ENCODE measurements at regions not wholly inside any gene's neighbourhood (a gene's known extent, or its start where the extent isn't known, plus 50 kb on each side); places are given as distances from the start of the nearest gene placed in this dataset.

GRCh38 chr1:219993554-219994433 is 52.5 kb downstream of the EPRS1 start:
- no peak for TF ChIP-seq POLR2A (IDR thresholded peaks at IDR 0.05; ENCODE audit: low read depth, low read length)
- FAIRE-seq = no peak
- DNase-seq (ENCODE audit: insufficient read length, low spot score) = no peak

GRCh38 chr1:219991919-219992318 is 54.4 kb downstream of the EPRS1 start:
- FAIRE-seq (no peak), DNase-seq (ENCODE audit: insufficient read length, low spot score) (no peak)
- no peak for TF ChIP-seq POLR2A (IDR thresholded peaks at IDR 0.05; ENCODE audit: low read depth, low read length)

- DNase-seq (ENCODE audit: insufficient read length, low spot score) = no peak
- TF ChIP-seq POLR2A (IDR thresholded peaks at IDR 0.05; ENCODE audit: low read depth, low read length) = no peak
- FAIRE-seq = no peak
These were observed 54.8 kb downstream of the EPRS1 start for GRCh38 chr1:219991511-219991810.

GRCh38 chr1:219990782-219991510 is 55.4 kb downstream of the EPRS1 start:
- DNase-seq (ENCODE audit: insufficient read length, low spot score) (no peak), FAIRE-seq (no peak)
- no peak for TF ChIP-seq POLR2A (IDR thresholded peaks at IDR 0.05; ENCODE audit: low read depth, low read length)

GRCh38 chr1:219989766-219990165 is 56.5 kb downstream of the EPRS1 start:
- TF ChIP-seq POLR2A (IDR thresholded peaks at IDR 0.05; ENCODE audit: low read depth, low read length) = no peak
- FAIRE-seq = no peak
- no peak for DNase-seq (ENCODE audit: insufficient read length, low spot score)

- DNase-seq (ENCODE audit: insufficient read length, low spot score) = no peak
- FAIRE-seq = no peak
- TF ChIP-seq POLR2A (IDR thresholded peaks at IDR 0.05; ENCODE audit: low read depth, low read length) = no peak
These were observed 57.5 kb downstream of the EPRS1 start for GRCh38 chr1:219988818-219989217.

- FAIRE-seq (peak; percentile 52), DNase-seq (ENCODE audit: insufficient read length, low spot score) (no peak)
- TF ChIP-seq POLR2A (IDR thresholded peaks at IDR 0.05; ENCODE audit: low read depth, low read length) = no peak
These were observed 57.9 kb downstream of the EPRS1 start for GRCh38 chr1:219988387-219988786.

GRCh38 chr1:219987325-219987724 is 59.0 kb upstream of the SLC30A10 start:
- no peak for FAIRE-seq
- no peak for TF ChIP-seq POLR2A (IDR thresholded peaks at IDR 0.05; ENCODE audit: low read depth, low read length)
- no peak for DNase-seq (ENCODE audit: insufficient read length, low spot score)

- FAIRE-seq (no peak), DNase-seq (ENCODE audit: insufficient read length, low spot score) (no peak)
- TF ChIP-seq POLR2A (IDR thresholded peaks at IDR 0.05; ENCODE audit: low read depth, low read length) = no peak
These were observed 56.8 kb upstream of the SLC30A10 start for GRCh38 chr1:219985169-219985568.

Data from H54 (cell line).